ENCODE measurements at regions not wholly inside any gene's neighbourhood (a gene's known extent, or its start where the extent isn't known, plus 50 kb on each side); places are given as distances from the start of the nearest gene placed in this dataset.

- no peak for DNase-seq (ENCODE audit: low spot score in 2 of 2)
- no peak overlapping the region for H3K4me3 ChIP-seq (ENCODE audit: low read depth, poor library complexity, severe bottlenecking)
- WGBS, 2 donors = 61 to 64% methylated on average over 3 of the region's 3 CpGs
- intact Hi-C loops (cut with DNase I; ENCODE audit: low total_unique reads) = no loop called here
- TF ChIP-seq POLR2A (IDR thresholded peaks at IDR 0.05) (no peak), CTCF (IDR thresholded peaks at IDR 0.05) (no peak)
Measured at GRCh38 chr1:104294259-104294658, 544.6 kb downstream of the AMY1C start.

GRCh38 chr1:104295511-104295910, 545.8 kb downstream of the AMY1C start:
- no peak overlapping the region for H3K4me3 ChIP-seq (ENCODE audit: low read depth, poor library complexity, severe bottlenecking)
- TF ChIP-seq POLR2A (IDR thresholded peaks at IDR 0.05) (no peak), CTCF (IDR thresholded peaks at IDR 0.05) (no peak)
- 47 to 48% methylated on average over 3 of the region's 3 CpGs for WGBS, 2 donors
- intact Hi-C loops (cut with DNase I; ENCODE audit: low total_unique reads) = no loop called here
- DNase-seq (ENCODE audit: low spot score in 2 of 2) = no peak

GRCh38 chr1:104309673-104310072, 560.0 kb downstream of the AMY1C start:
- no peak overlapping the region for H3K4me3 ChIP-seq (ENCODE audit: low read depth, poor library complexity, severe bottlenecking)
- no peak for DNase-seq (ENCODE audit: low spot score in 2 of 2)
- intact Hi-C loops (cut with DNase I; ENCODE audit: low total_unique reads) = no loop called here
- no peak for TF ChIP-seq CTCF (IDR thresholded peaks at IDR 0.05)
- no peak for TF ChIP-seq POLR2A (IDR thresholded peaks at IDR 0.05)
- 57 to 70% methylated on average over 1 of the region's 1 CpG for WGBS, 2 donors

- H3K4me3 ChIP-seq (ENCODE audit: low read depth, poor library complexity, severe bottlenecking) = no peak overlapping the region
- no peak for TF ChIP-seq CTCF (IDR thresholded peaks at IDR 0.05)
- no peak for TF ChIP-seq POLR2A (IDR thresholded peaks at IDR 0.05)
- no peak for DNase-seq (ENCODE audit: low spot score in 2 of 2)
- intact Hi-C loops (cut with DNase I; ENCODE audit: low total_unique reads) = no loop called here
- 72 to 83% methylated on average over 2 of the region's 2 CpGs for WGBS, 2 donors
Measured at GRCh38 chr1:104315823-104316222, 566.1 kb downstream of the AMY1C start.

- H3K4me3 ChIP-seq (ENCODE audit: low read depth, poor library complexity, severe bottlenecking) = no peak overlapping the region
- intact Hi-C loops (cut with DNase I; ENCODE audit: low total_unique reads) = no loop called here
- no peak for DNase-seq (ENCODE audit: low spot score in 2 of 2)
- 61 to 63% methylated on average over 2 of the region's 2 CpGs for WGBS, 2 donors
- no peak for TF ChIP-seq CTCF (IDR thresholded peaks at IDR 0.05)
- TF ChIP-seq POLR2A (IDR thresholded peaks at IDR 0.05) = no peak
Measured at GRCh38 chr1:104322131-104322530, 572.4 kb downstream of the AMY1C start.

GRCh38 chr1:104329278-104329677, 579.6 kb downstream of the AMY1C start:
- 91 to 94% methylated on average over 4 of the region's 4 CpGs for WGBS, 2 donors
- no peak for TF ChIP-seq CTCF (IDR thresholded peaks at IDR 0.05)
- TF ChIP-seq POLR2A (IDR thresholded peaks at IDR 0.05) = no peak
- intact Hi-C loops (cut with DNase I; ENCODE audit: low total_unique reads) = no loop called here
- no peak for DNase-seq (ENCODE audit: low spot score in 2 of 2)
- H3K4me3 ChIP-seq (ENCODE audit: low read depth, poor library complexity, severe bottlenecking) = no peak overlapping the region
